K562 (cell line): ENCODE measurements at regions not wholly inside any gene's neighbourhood (a gene's known extent, or its start where the extent isn't known, plus 50 kb on each side); places are given as distances from the start of the nearest gene placed in this dataset.

Source experiments
- ATAC-seq: fragments of 200-7000 bp; cut with Tn5 transposase; 3 replicates; pipeline ENCODE4 v1.9.1; 2020; ENCODE audit warnings: moderate library complexity
- BruUV-seq: library from RNA; stranded (reverse); fragments of 400-500 nt; replicated peaks from 2 replicates; lab custom pipeline; 2021; lab: Mats Ljungman, UMichigan
- CTCF ChIA-PET: fragments of 300-600 bp; formaldehyde crosslinking; extraction: SDS; loops from one replicate; lab custom pipeline; 2021; ENCODE audit warnings: low intra/inter-chr PET ratio; lab: Yijun Ruan, JAX
- POLR2A ChIA-PET: fragments of 300-600, 350-650 bp; sonication (Branson Sonifier 250); formaldehyde crosslinking; extraction: SDS; loops from one replicate; lab custom pipeline; 2021; ENCODE audit warnings: antibody characterized with exemption, inconsistent platforms; lab: Yijun Ruan, JAX
- DNase-seq, 4 experiments: peaks; one replicate each; pipeline versions ENCODE4 v3.0.0 to v3.0.0-alpha.2; 2011 to 2018; ENCODE audit warnings: low spot score in 3 of 4, mixed read lengths in 3 of 4; ENCODE audit errors: extremely low read depth in 1 of 4
- FAIRE-seq: peaks from 2 replicates; lab custom pipeline; 2011; peaks lifted over from hg19 to GRCh38; lab: Jason Lieb, UNC
- H2AFZ ChIP-seq: 2 replicates; pipeline ENCODE4 v1.6.0; 2011; ENCODE audit warnings: low read depth, low read length, control low read depth, inconsistent platforms
- H3K27ac ChIP-seq: fragments of 200-600 bp; 3 replicates; pipeline ENCODE4 v1.8.0; 2011; ENCODE audit warnings: low read depth, mild to moderate bottlenecking, control low read depth, inconsistent platforms, low read length, moderate library complexity, mixed read lengths; ENCODE audit errors: extremely low read depth
- H3K27me3 ChIP-seq, 2 experiments: fragments of 300-600 bp in 1 of 2; 2 replicates in 1 of 2; 3 replicates in 1 of 2; pipeline versions ENCODE4 v1.6.0 to v1.8.0; 2011; ENCODE audit warnings: inconsistent platforms in 2 of 2, low read length in 2 of 2, mild to moderate bottlenecking in 1 of 2, mixed read lengths in 1 of 2, moderate library complexity in 1 of 2; ENCODE audit not compliant: control insufficient read depth in 2 of 2, insufficient read depth in 2 of 2
- H3K36me3 ChIP-seq: fragments of 300-600 bp; 3 replicates; pipeline ENCODE4 v1.8.0; 2011; ENCODE audit warnings: mild to moderate bottlenecking, low read length, inconsistent platforms; ENCODE audit not compliant: control insufficient read depth, insufficient read depth
- H3K4me1 ChIP-seq, 2 experiments: fragments of 200-600 bp in 1 of 2; replicated peaks in 1 of 2; 2 replicates in 1 of 2; 3 replicates in 1 of 2; pipeline versions ENCODE4 v1.5.1 to v1.8.0; 2011; ENCODE audit warnings: inconsistent platforms in 2 of 2, low read length in 2 of 2, mild to moderate bottlenecking in 1 of 2, mixed read lengths in 1 of 2, moderate library complexity in 1 of 2; ENCODE audit not compliant: control insufficient read depth in 2 of 2, insufficient read depth in 2 of 2
- H3K4me2 ChIP-seq: 2 replicates; pipeline ENCODE4 v1.6.1; 2011; ENCODE audit warnings: low read length, control low read depth, inconsistent platforms, mixed read lengths; ENCODE audit not compliant: insufficient read depth
- H3K4me3 ChIP-seq: fragments of 200-600 bp; sonication (generic), shearing (Covaris generic); 2 replicates; pipeline ENCODE4 v1.5.1; 2016; ENCODE audit warnings: control low read depth, inconsistent platforms
- H3K79me2 ChIP-seq: fragments of 200-600 bp; 3 replicates; pipeline ENCODE4 v1.8.0; 2011; ENCODE audit warnings: low read length, inconsistent platforms; ENCODE audit not compliant: control insufficient read depth, insufficient read depth
- H3K9ac ChIP-seq, 2 experiments: 2 replicates each; pipeline versions ENCODE4 v1.6.0 to v1.6.1; 2011; ENCODE audit warnings: low read depth in 2 of 2, low read length in 2 of 2, control low read depth in 1 of 2, inconsistent platforms in 1 of 2, mild to moderate bottlenecking in 1 of 2, mixed read lengths in 1 of 2; ENCODE audit not compliant: insufficient read depth in 1 of 2
- H3K9me1 ChIP-seq: one replicate; pipeline ENCODE4 v1.6.0; 2011; ENCODE audit warnings: inconsistent platforms, mild to moderate bottlenecking, low read length, moderate library complexity; ENCODE audit not compliant: control insufficient read depth, insufficient read depth
- H3K9me3 ChIP-seq: replicated peaks from 2 replicates; pipeline ENCODE4 v1.5.1; 2011; ENCODE audit warnings: low read depth, low read length, inconsistent platforms; ENCODE audit not compliant: control insufficient read depth, insufficient read depth
- H4K20me1 ChIP-seq: replicated peaks from 2 replicates; pipeline ENCODE4 v1.6.1; 2011; ENCODE audit warnings: low read length, inconsistent platforms, mixed read lengths; ENCODE audit not compliant: control insufficient read depth, insufficient read depth
- CREM ChIP-seq: IDR thresholded peaks from 2 replicates; pipeline ENCODE4 v1.6.1; 2014; ENCODE audit warnings: antibody characterized with exemption, low read depth
- CSDE1 ChIP-seq, 2 experiments: fragments of 450-650 bp; IDR thresholded peaks; 2 replicates each; pipeline ENCODE4 v1.6.1; 2016; ENCODE audit warnings: mild to moderate bottlenecking in 1 of 2
- DMBX1 ChIP-seq: fragments of 250-450 bp; sonication (Bioruptor Pico); IDR thresholded peaks from 2 replicates; pipeline ENCODE4 v1.8.0; 2022; ENCODE audit warnings: inconsistent platforms, mild to moderate bottlenecking, moderate library complexity, borderline replicate concordance
- FOXJ2 ChIP-seq: fragments of 200-800 bp; sonication (Bioruptor generic); IDR thresholded peaks from 2 replicates; pipeline ENCODE4 v1.6.1; 2016; ENCODE audit warnings: missing genetic modification characterization, missing compliant biosample characterization
- HCFC1 ChIP-seq: IDR thresholded peaks from 2 replicates; pipeline ENCODE4 v1.6.1; 2012; ENCODE audit warnings: low read depth, low read length, improper control_type of control experiment
- KAT8 ChIP-seq: fragments of 450-650 bp; IDR thresholded peaks from 2 replicates; pipeline ENCODE4 v1.6.1; 2016; ENCODE audit warnings: low read depth, mild to moderate bottlenecking
- MTA1 ChIP-seq: fragments of 450-650 bp; IDR thresholded peaks from 2 replicates; pipeline ENCODE4 v1.6.1; 2017; ENCODE audit warnings: borderline replicate concordance
- NCOR1 ChIP-seq: fragments of 450-650 bp; IDR thresholded peaks from 2 replicates; pipeline ENCODE4 v1.6.1; 2016; ENCODE audit warnings: mild to moderate bottlenecking, moderate library complexity
- PREB ChIP-seq: sonication (generic); formaldehyde crosslinking; IDR thresholded peaks from 2 replicates; pipeline ENCODE4 v1.8.1; 2023; ENCODE audit warnings: mild to moderate bottlenecking, missing genetic modification reagents
- RBM34 ChIP-seq: fragments of 200-400 bp; formaldehyde crosslinking; IDR thresholded peaks from 2 replicates; pipeline ENCODE4 v1.6.1; 2018; ENCODE audit warnings: low read length, borderline replicate concordance; ENCODE audit not compliant: insufficient read depth
- RUNX1 ChIP-seq: sonication (generic); IDR thresholded peaks from 2 replicates; pipeline ENCODE4 v1.6.1; 2016; ENCODE audit warnings: antibody characterized with exemption, low read depth
- TAL1 ChIP-seq: fragments of 450-650 bp; IDR thresholded peaks from 2 replicates; pipeline ENCODE4 v1.6.1; 2016; ENCODE audit warnings: mild to moderate bottlenecking
- TGIF2 ChIP-seq: sonication (generic); formaldehyde crosslinking; IDR thresholded peaks from 2 replicates; pipeline ENCODE4 v1.8.1; 2022; ENCODE audit warnings: mild to moderate bottlenecking, missing genetic modification reagents, moderate library complexity
- WHSC1 ChIP-seq: IDR thresholded peaks from one replicate; pipeline ENCODE4 v1.6.1; 2012; ENCODE audit warnings: low read length, control low read depth, inconsistent platforms
- ZBTB1 ChIP-seq: sonication (generic); formaldehyde crosslinking; IDR thresholded peaks from 2 replicates; pipeline ENCODE4 v1.8.1; 2023; ENCODE audit warnings: missing genetic modification reagents, low read depth, mild to moderate bottlenecking, borderline replicate concordance
- ZNF12 ChIP-seq: sonication (generic); formaldehyde crosslinking; IDR thresholded peaks from 2 replicates; pipeline ENCODE4 v1.4.0; 2020; ENCODE audit warnings: mild to moderate bottlenecking, missing genetic modification reagents
- ZNF282 ChIP-seq: sonication (generic); formaldehyde crosslinking; IDR thresholded peaks from 2 replicates; pipeline ENCODE4 v1.8.1; 2023; ENCODE audit warnings: missing genetic modification reagents
- ZNF431 ChIP-seq: sonication (generic); formaldehyde crosslinking; IDR thresholded peaks from 2 replicates; pipeline ENCODE4 v1.8.0; 2022; ENCODE audit warnings: mild to moderate bottlenecking, missing genetic modification reagents
- ZNF717 ChIP-seq: fragments of 250-450 bp; sonication (Bioruptor Pico); IDR thresholded peaks from 2 replicates; pipeline ENCODE4 v1.5.0; 2021
- WGBS: fragments of 100-300 bp; shearing (Covaris generic); methylation state at CpG from one replicate; pipeline ENCODE4 v1.1.6; 2016; ENCODE audit warnings: low coverage, mixed read lengths; ENCODE audit not compliant: insufficient coverage; ENCODE audit errors: missing lambda C conversion rate; 5-methylcytosine and 5-hydroxymethylcytosine counted together
- in situ Hi-C: fragments of 300-500 bp; cut with MboI; formaldehyde crosslinking; loops from 4 replicates; pipeline ENCODE4 v1.15.0; 2018; ENCODE audit warnings: inconsistent platforms, mixed read lengths
- intact Hi-C: fragments of 100-400 bp; cut with micrococcal nuclease; formaldehyde crosslinking; loops from 2 replicates; pipeline ENCODE4 v1.14.2; 2022

DNA sequence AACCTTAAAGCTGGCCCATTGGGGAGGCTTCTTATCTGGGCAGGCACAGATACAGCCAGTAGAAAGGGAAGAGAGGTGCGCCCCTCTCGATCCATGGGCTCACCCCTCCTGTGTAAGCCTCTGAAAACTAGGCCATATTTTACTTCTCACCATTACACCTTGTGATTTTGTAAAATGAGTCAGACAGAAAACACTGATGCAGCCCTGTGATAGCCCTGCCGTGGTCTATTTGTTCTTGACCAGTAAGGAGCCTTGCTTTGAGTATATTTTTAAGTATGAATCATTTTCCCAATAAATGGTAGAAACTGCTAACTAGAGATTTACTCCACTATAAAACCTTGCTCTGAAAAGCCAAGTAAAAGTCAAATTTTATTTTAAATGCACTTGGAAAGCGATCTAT is 329.8 kb upstream of the MBL2 start:
- Histone ChIP-seq H3K4me2 (no peak overlapping the region), H3K9me1 (no peaks in the 10 kb centered on the region), H3K36me3 (no peaks in the 10 kb centered on the region), H2AFZ (no peak overlapping the region), H3K27me3 (no peaks in the 10 kb centered on the region), H3K9ac (no peak overlapping the region), H4K20me1 (no peaks in the 10 kb centered on the region), H3K27ac (no peak overlapping the region), H3K4me3 (no peak overlapping the region), H3K9me3 (no peaks in the 10 kb centered on the region), H3K79me2 (no peaks in the 10 kb centered on the region), H3K4me1 (no peaks in the 10 kb centered on the region)
- no peak for FAIRE-seq
- no TSS peak for BruUV-seq
- in situ Hi-C loops (no loop called here), intact Hi-C loops (no loop called here)
- CTCF ChIA-PET = no interaction called here
- no peak for ATAC-seq
- POLR2A ChIA-PET = no interaction called here
- TF ChIP-seq RBM34 = no peak
- TF ChIP-seq FOXJ2 (tag) = no peak
- no peak for TF ChIP-seq RUNX1
- no peak for TF ChIP-seq HCFC1
- no peak for TF ChIP-seq ZNF282 (CRISPR knock-in tag)
- no peak for TF ChIP-seq KAT8
- TF ChIP-seq PREB = no peak
- TF ChIP-seq NCOR1 = no peak
- TF ChIP-seq ZBTB1 = no peak
- TF ChIP-seq WHSC1 = no peak
- no peak for TF ChIP-seq TAL1
- no peak for TF ChIP-seq TGIF2 (CRISPR knock-in tag)
- TF ChIP-seq MTA1 = no peak
- TF ChIP-seq ZNF717 (CRISPR knock-in tag) = no peak
- no peak for TF ChIP-seq ZNF431
- no peak for TF ChIP-seq CREM
- no peak for TF ChIP-seq CSDE1 (IDR thresholded peaks at IDR 0.05)
- no peak for TF ChIP-seq ZNF12 (CRISPR knock-in tag)
- TF ChIP-seq DMBX1 (CRISPR knock-in tag) = no peak
- WGBS = 0% methylated on average over 4 of the region's 4 CpGs
- DNase-seq = no peak
